ENCODE measurements at regions not wholly inside any gene's neighbourhood (a gene's known extent, or its start where the extent isn't known, plus 50 kb on each side); places are given as distances from the start of the nearest gene placed in this dataset.
"Not testable (repeated sequence)": the region's sequence is repeated elsewhere in the genome, so short reads cannot be mapped to it uniquely, and the experiment has no call there.

GRCh38 chr6:99801805-99802204 is 192.2 kb downstream of the MCHR2 start:
- DNase-seq (ENCODE audit: low read depth): no peak

GRCh38 chr6:99802396-99803031 is 191.5 kb downstream of the MCHR2 start:
- no peak for DNase-seq (ENCODE audit: low read depth)

- no peak for DNase-seq (ENCODE audit: low read depth)
Observed at GRCh38 chr6:99808992-99809391, 185.0 kb downstream of the MCHR2 start.

- DNase-seq (ENCODE audit: low read depth): no peak
Observed at GRCh38 chr6:99810295-99810694, 183.7 kb downstream of the MCHR2 start.

- DNase-seq (ENCODE audit: low read depth): no peak
Observed at GRCh38 chr6:99810942-99811620, 182.9 kb downstream of the MCHR2 start.

- DNase-seq (ENCODE audit: low read depth): no peak
Observed at GRCh38 chr6:99811636-99812035, 182.4 kb downstream of the MCHR2 start.

- no peak for DNase-seq (ENCODE audit: low read depth)
Observed at GRCh38 chr6:99813565-99813964, 180.5 kb downstream of the MCHR2 start.

- no peak for DNase-seq (ENCODE audit: low read depth)
Observed at GRCh38 chr6:99814230-99814928, 179.6 kb downstream of the MCHR2 start.

- peak; percentile 6 for DNase-seq (ENCODE audit: low read depth)
Observed at GRCh38 chr6:99816795-99817194, 177.2 kb downstream of the MCHR2 start.

GRCh38 chr6:99818161-99818560 is 175.9 kb downstream of the MCHR2 start:
- no peak for DNase-seq (ENCODE audit: low read depth)

- DNase-seq (ENCODE audit: low read depth): no peak
Observed at GRCh38 chr6:99819853-99820252, 174.2 kb downstream of the MCHR2 start.

GRCh38 chr6:99821164-99821563 is 172.9 kb downstream of the MCHR2 start:
- no peak for DNase-seq (ENCODE audit: low read depth)

- DNase-seq (ENCODE audit: low read depth): peak; percentile 74
Observed at GRCh38 chr6:99822741-99823512, 171.1 kb downstream of the MCHR2 start.

GRCh38 chr6:99823513-99824235 is 170.3 kb downstream of the MCHR2 start:
- DNase-seq (ENCODE audit: low read depth): not testable (repeated sequence)

- DNase-seq (ENCODE audit: low read depth): no peak
Observed at GRCh38 chr6:99833034-99833433, 161.0 kb downstream of the MCHR2 start.

GRCh38 chr6:99836471-99836870 is 157.6 kb downstream of the MCHR2 start:
- peak; percentile 12 for DNase-seq (ENCODE audit: low read depth)

- DNase-seq (ENCODE audit: low read depth): no peak
Observed at GRCh38 chr6:99838607-99839006, 155.4 kb downstream of the MCHR2 start.

- no peak for DNase-seq (ENCODE audit: low read depth)
Observed at GRCh38 chr6:99841297-99841696, 152.7 kb downstream of the MCHR2 start.

GRCh38 chr6:99846006-99846405 is 148.0 kb downstream of the MCHR2 start:
- DNase-seq (ENCODE audit: low read depth): no peak

- DNase-seq (ENCODE audit: low read depth): no peak
Observed at GRCh38 chr6:99850841-99851240, 143.2 kb downstream of the MCHR2 start.

- DNase-seq (ENCODE audit: low read depth): no peak
Observed at GRCh38 chr6:99852031-99852430, 142.0 kb downstream of the MCHR2 start.
